ENCODE measurements at regions not wholly inside any gene's neighbourhood (a gene's known extent, or its start where the extent isn't known, plus 50 kb on each side); places are given as distances from the start of the nearest gene placed in this dataset.

GRCh38 chr7:26919906-26920493 is 55.6 kb upstream of the SKAP2 start:
- TF ChIP-seq CTCF (conservative IDR thresholded peaks at IDR 0.05; ENCODE audit: low read depth, low read length) = no peak
- no peak for TF ChIP-seq EZH2 (IDR thresholded peaks at IDR 0.05; ENCODE audit: low read length, unreplicated experiment)
- no peak for TF ChIP-seq EZH2phosphoT487 (IDR thresholded peaks at IDR 0.05; ENCODE audit: borderline replicate concordance, low read length)

Data from PC-3 (cell line).